HEK293 (cell line): ENCODE measurements at regions not wholly inside any gene's neighbourhood (a gene's known extent, or its start where the extent isn't known, plus 50 kb on each side); places are given as distances from the start of the nearest gene placed in this dataset.

ENCODE experiments used
- CTCF ChIA-PET: fragments of 350-600 bp; formaldehyde crosslinking; extraction: SDS; loops from one replicate; lab custom pipeline; 2021; ENCODE audit warnings: antibody characterized with exemption; lab: Yijun Ruan, JAX
- POLR2A ChIA-PET: fragments of 300-600 bp; formaldehyde crosslinking; extraction: SDS; loops from one replicate; lab custom pipeline; 2020; ENCODE audit warnings: antibody characterized with exemption, inconsistent platforms; lab: Yijun Ruan, JAX
- H3K27ac ChIP-seq: fragments of 200-500 bp; sonication (Bioruptor generic); 2 replicates; pipeline ENCODE4 v1.5.1; 2014; ENCODE audit warnings: low read depth, low read length, control low read depth, inconsistent platforms; ENCODE audit errors: extremely low read depth
- H3K36me3 ChIP-seq, 2 experiments: fragments of 200-500 bp in 1 of 2; sonication (Bioruptor generic) in 1 of 2; 1 replicate in 1 of 2; 2 replicates in 1 of 2; pipeline ENCODE4 v1.5.1; 2014 to 2017; ENCODE audit warnings: inconsistent platforms in 2 of 2, low read length in 2 of 2; ENCODE audit not compliant: control insufficient read depth in 2 of 2, insufficient read depth in 1 of 2
- H3K4me1 ChIP-seq: fragments of 200-500 bp; sonication (Bioruptor generic); 2 replicates; pipeline ENCODE4 v1.5.1; 2014; ENCODE audit warnings: mild to moderate bottlenecking, low read length, inconsistent platforms; ENCODE audit not compliant: control insufficient read depth, insufficient read depth
- H3K4me3 ChIP-seq: 2 replicates; pipeline ENCODE4 v1.5.1; 2011; ENCODE audit warnings: low read depth, mild to moderate bottlenecking, control low read depth, low read length, moderate library complexity
- H3K9me3 ChIP-seq: fragments of 200-500 bp; sonication (Bioruptor generic); 2 replicates; pipeline ENCODE4 v1.5.1; 2014; ENCODE audit warnings: low read depth, low read length, inconsistent platforms; ENCODE audit not compliant: control insufficient read depth, insufficient read depth
- RBAK ChIP-seq: fragments of 450-650 bp; formaldehyde crosslinking; IDR thresholded peaks from 2 replicates; pipeline ENCODE4 v1.5.1; 2016; ENCODE audit warnings: missing biosample characterization, missing genetic modification characterization
- REPIN1 ChIP-seq: fragments of 450-650 bp; formaldehyde crosslinking; IDR thresholded peaks from 2 replicates; pipeline ENCODE4 v1.5.1; 2017; ENCODE audit warnings: missing biosample characterization, missing genetic modification characterization, low read depth
- TCF7L2 ChIP-seq: IDR thresholded peaks from 2 replicates; pipeline ENCODE4 v1.6.1; 2011; ENCODE audit warnings: low read depth, mild to moderate bottlenecking, inconsistent platforms, low read length, moderate library complexity, borderline replicate concordance
- YY1 ChIP-seq: fragments of 450-650 bp; formaldehyde crosslinking; IDR thresholded peaks from 2 replicates; pipeline ENCODE4 v1.5.1; 2018; ENCODE audit warnings: missing biosample characterization, missing genetic modification characterization
- ZNF221 ChIP-seq: fragments of 450-650 bp; formaldehyde crosslinking; IDR thresholded peaks from 2 replicates; pipeline ENCODE4 v1.5.1; 2017; ENCODE audit warnings: missing biosample characterization, missing genetic modification characterization, borderline replicate concordance
- ZNF416 ChIP-seq: fragments of 450-650 bp; formaldehyde crosslinking; IDR thresholded peaks from 2 replicates; pipeline ENCODE4 v1.5.1; 2016; ENCODE audit warnings: missing biosample characterization, missing genetic modification characterization
- ZNF426 ChIP-seq: fragments of 450-650 bp; formaldehyde crosslinking; IDR thresholded peaks from 2 replicates; pipeline ENCODE4 v1.5.1; 2017; ENCODE audit warnings: missing biosample characterization, missing genetic modification characterization, mild to moderate bottlenecking, inconsistent platforms, moderate library complexity
- ZNF473 ChIP-seq: fragments of 450-650 bp; formaldehyde crosslinking; IDR thresholded peaks from 2 replicates; pipeline ENCODE4 v1.5.1; 2017; ENCODE audit warnings: missing biosample characterization, missing genetic modification characterization
- ZNF544 ChIP-seq: fragments of 450-650 bp; formaldehyde crosslinking; IDR thresholded peaks from 2 replicates; pipeline ENCODE4 v1.5.0; 2017; ENCODE audit warnings: missing biosample characterization, missing genetic modification characterization
- ZNF621 ChIP-seq: fragments of 450-650 bp; formaldehyde crosslinking; IDR thresholded peaks from 2 replicates; pipeline ENCODE4 v1.5.1; 2017; ENCODE audit warnings: missing biosample characterization, missing genetic modification characterization
- ZNF654 ChIP-seq: fragments of 450-650 bp; formaldehyde crosslinking; IDR thresholded peaks from 2 replicates; pipeline ENCODE4 v1.5.1; 2016; ENCODE audit warnings: low read depth, missing biosample characterization, missing genetic modification characterization
- ZNF660 ChIP-seq: fragments of 450-650 bp; IDR thresholded peaks from 2 replicates; pipeline ENCODE4 v1.5.1; 2018; ENCODE audit warnings: missing biosample characterization, mild to moderate bottlenecking, missing genetic modification characterization
- ZNF707 ChIP-seq: fragments of 450-650 bp; formaldehyde crosslinking; IDR thresholded peaks from 2 replicates; pipeline ENCODE4 v1.5.1; 2016; ENCODE audit warnings: missing biosample characterization, missing genetic modification characterization
- TF ChIP-seq, protein P1 (sequence below): fragments of 450-650 bp; formaldehyde crosslinking; IDR thresholded peaks from 2 replicates; pipeline ENCODE4 v1.5.1; 2016; ENCODE audit warnings: missing biosample characterization, missing genetic modification characterization, low read depth
- TF ChIP-seq, protein P2 (sequence below): fragments of 450-650 bp; formaldehyde crosslinking; IDR thresholded peaks from 2 replicates; pipeline ENCODE4 v1.5.1; 2016; ENCODE audit warnings: missing biosample characterization, missing genetic modification characterization
- TF ChIP-seq, protein P3 (sequence below): fragments of 450-650 bp; formaldehyde crosslinking; IDR thresholded peaks from 2 replicates; pipeline ENCODE4 v1.5.1; 2016; ENCODE audit warnings: missing biosample characterization, missing genetic modification characterization

DNA sequence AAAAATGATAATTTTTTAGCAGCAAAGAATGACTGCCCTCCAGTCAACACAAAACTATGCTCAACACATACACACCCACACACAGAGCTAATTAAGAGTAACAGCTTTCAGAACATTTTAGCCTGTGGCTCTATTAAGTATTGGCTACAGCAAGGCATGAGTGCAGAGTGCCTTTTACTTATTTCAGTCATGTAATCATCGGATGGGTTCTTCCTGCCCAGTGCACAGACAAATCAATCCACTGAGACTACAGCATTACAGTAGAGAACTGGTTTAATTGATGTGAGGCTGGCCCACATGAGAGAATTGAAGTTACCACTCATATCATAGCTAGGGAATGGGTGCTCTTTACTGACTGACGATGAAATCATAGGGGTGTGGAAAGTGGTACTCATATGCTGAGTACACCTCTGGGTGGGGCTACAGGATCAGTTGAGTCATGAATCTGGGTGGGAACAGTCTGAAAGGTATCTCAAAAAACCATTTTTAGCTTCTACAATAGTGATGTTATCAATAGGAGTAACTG lies 241.0 kb downstream of the FSIP2 start:
- TF ChIP-seq ZNF654 (peak; percentile 33), ZNF544 (tag by site-specific recombination) (no peak), ZNF473 (tag by site-specific recombination) (no peak), RBAK (tag by site-specific recombination) (no peak), ZNF221 (tag by site-specific recombination) (no peak), ZNF660 (no peak)
- TF ChIP-seq, protein P1, sequence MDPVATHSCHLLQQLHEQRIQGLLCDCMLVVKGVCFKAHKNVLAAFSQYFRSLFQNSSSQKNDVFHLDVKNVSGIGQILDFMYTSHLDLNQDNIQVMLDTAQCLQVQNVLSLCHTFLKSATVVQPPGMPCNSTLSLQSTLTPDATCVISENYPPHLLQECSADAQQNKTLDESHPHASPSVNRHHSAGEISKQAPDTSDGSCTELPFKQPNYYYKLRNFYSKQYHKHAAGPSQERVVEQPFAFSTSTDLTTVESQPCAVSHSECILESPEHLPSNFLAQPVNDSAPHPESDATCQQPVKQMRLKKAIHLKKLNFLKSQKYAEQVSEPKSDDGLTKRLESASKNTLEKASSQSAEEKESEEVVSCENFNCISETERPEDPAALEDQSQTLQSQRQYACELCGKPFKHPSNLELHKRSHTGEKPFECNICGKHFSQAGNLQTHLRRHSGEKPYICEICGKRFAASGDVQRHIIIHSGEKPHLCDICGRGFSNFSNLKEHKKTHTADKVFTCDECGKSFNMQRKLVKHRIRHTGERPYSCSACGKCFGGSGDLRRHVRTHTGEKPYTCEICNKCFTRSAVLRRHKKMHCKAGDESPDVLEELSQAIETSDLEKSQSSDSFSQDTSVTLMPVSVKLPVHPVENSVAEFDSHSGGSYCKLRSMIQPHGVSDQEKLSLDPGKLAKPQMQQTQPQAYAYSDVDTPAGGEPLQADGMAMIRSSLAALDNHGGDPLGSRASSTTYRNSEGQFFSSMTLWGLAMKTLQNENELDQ (tag by site-specific recombination): no peak
- ChIA-PET POLR2A (no interaction called here), CTCF (interaction anchor here (0.5 to 1.2 kb wide), 4 partner anchors 10 to 239 kb away, joined by 3 to 6 read pairs (median 4); no protein-coding TSS in a partner anchor)
- H3K4me3 ChIP-seq: no peak overlapping the region
- H3K9me3 ChIP-seq: no peaks in the 10 kb centered on the region
- H3K27ac ChIP-seq: no peak overlapping the region
- H3K36me3 ChIP-seq: no peaks in the 10 kb centered on the region
- H3K4me1 ChIP-seq: no peaks in the 10 kb centered on the region

DNA sequence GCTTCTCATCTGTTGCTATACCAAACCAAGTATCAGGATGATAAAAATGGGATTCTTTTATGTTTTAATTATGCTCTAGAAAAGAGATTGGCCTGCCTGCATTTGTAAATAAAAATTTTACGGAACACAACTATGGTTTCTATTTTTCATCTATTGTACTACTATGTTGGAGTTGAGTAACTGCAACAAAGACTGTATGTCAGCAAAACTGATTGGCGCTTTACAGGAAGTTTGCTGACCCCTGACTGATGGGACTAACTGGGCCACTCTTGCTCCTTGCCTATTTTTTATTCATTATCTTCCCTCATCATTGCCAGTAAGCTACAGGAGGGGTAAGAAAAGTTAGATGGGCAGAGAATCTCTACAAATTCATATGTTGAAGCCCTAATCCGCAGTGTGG lies 242.3 kb downstream of the FSIP2 start:
- no peak overlapping the region for H3K27ac ChIP-seq
- no peaks in the 10 kb centered on the region for H3K9me3 ChIP-seq
- no peak overlapping the region for H3K4me3 ChIP-seq
- TF ChIP-seq ZNF416 (tag by site-specific recombination) (no peak), ZNF707 (tag by site-specific recombination) (no peak), ZNF621 (tag by site-specific recombination) (no peak), REPIN1 (no peak), ZNF426 (no peak), YY1 (tag by site-specific recombination) (no peak), TCF7L2 (no peak)
- TF ChIP-seq, protein P2, sequence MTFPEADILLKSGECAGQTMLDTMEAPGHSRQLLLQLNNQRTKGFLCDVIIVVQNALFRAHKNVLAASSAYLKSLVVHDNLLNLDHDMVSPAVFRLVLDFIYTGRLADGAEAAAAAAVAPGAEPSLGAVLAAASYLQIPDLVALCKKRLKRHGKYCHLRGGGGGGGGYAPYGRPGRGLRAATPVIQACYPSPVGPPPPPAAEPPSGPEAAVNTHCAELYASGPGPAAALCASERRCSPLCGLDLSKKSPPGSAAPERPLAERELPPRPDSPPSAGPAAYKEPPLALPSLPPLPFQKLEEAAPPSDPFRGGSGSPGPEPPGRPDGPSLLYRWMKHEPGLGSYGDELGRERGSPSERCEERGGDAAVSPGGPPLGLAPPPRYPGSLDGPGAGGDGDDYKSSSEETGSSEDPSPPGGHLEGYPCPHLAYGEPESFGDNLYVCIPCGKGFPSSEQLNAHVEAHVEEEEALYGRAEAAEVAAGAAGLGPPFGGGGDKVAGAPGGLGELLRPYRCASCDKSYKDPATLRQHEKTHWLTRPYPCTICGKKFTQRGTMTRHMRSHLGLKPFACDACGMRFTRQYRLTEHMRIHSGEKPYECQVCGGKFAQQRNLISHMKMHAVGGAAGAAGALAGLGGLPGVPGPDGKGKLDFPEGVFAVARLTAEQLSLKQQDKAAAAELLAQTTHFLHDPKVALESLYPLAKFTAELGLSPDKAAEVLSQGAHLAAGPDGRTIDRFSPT (tag by site-specific recombination): no peak
- TF ChIP-seq, protein P3, sequence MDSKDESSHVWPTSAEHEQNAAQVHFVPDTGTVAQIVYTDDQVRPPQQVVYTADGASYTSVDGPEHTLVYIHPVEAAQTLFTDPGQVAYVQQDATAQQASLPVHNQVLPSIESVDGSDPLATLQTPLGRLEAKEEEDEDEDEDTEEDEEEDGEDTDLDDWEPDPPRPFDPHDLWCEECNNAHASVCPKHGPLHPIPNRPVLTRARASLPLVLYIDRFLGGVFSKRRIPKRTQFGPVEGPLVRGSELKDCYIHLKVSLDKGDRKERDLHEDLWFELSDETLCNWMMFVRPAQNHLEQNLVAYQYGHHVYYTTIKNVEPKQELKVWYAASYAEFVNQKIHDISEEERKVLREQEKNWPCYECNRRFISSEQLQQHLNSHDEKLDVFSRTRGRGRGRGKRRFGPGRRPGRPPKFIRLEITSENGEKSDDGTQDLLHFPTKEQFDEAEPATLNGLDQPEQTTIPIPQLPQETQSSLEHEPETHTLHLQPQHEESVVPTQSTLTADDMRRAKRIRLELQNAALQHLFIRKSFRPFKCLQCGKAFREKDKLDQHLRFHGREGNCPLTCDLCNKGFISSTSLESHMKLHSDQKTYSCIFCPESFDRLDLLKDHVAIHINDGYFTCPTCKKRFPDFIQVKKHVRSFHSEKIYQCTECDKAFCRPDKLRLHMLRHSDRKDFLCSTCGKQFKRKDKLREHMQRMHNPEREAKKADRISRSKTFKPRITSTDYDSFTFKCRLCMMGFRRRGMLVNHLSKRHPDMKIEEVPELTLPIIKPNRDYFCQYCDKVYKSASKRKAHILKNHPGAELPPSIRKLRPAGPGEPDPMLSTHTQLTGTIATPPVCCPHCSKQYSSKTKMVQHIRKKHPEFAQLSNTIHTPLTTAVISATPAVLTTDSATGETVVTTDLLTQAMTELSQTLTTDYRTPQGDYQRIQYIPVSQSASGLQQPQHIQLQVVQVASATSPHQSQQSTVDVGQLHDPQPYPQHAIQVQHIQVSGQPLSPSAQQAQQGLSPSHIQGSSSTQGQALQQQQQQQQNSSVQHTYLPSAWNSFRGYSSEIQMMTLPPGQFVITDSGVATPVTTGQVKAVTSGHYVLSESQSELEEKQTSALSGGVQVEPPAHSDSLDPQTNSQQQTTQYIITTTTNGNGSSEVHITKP: no peak
- H3K36me3 ChIP-seq: no peaks in the 10 kb centered on the region
- ChIA-PET POLR2A (no interaction called here), CTCF (interaction anchor here (1.2 kb wide), 1 partner anchor 38 kb away, joined by 3 read pairs; no protein-coding TSS in a partner anchor)
- no peaks in the 10 kb centered on the region for H3K4me1 ChIP-seq
